NB4 (cell line): ENCODE measurements at regions not wholly inside any gene's neighbourhood (a gene's known extent, or its start where the extent isn't known, plus 50 kb on each side); places are given as distances from the start of the nearest gene placed in this dataset.

Experiments used
- MYC ChIP-seq: IDR thresholded peaks from 2 replicates; pipeline ENCODE4 v1.6.1; 2011; ENCODE audit warnings: low read depth, low read length
- POLR2A ChIP-seq: IDR thresholded peaks from 2 replicates; pipeline ENCODE4 v1.6.1; 2011; ENCODE audit warnings: mild to moderate bottlenecking; ENCODE audit not compliant: insufficient read length; ENCODE audit errors: extremely low read depth
- TF ChIP-seq, protein P1 (sequence below): IDR thresholded peaks from one replicate; pipeline ENCODE4 v1.5.1; 2012; ENCODE audit warnings: low read depth, low read length
- TF ChIP-seq, protein P2 (sequence below): IDR thresholded peaks from 2 replicates; pipeline ENCODE4 v1.6.1; 2011; ENCODE audit warnings: low read depth, low read length

DNA sequence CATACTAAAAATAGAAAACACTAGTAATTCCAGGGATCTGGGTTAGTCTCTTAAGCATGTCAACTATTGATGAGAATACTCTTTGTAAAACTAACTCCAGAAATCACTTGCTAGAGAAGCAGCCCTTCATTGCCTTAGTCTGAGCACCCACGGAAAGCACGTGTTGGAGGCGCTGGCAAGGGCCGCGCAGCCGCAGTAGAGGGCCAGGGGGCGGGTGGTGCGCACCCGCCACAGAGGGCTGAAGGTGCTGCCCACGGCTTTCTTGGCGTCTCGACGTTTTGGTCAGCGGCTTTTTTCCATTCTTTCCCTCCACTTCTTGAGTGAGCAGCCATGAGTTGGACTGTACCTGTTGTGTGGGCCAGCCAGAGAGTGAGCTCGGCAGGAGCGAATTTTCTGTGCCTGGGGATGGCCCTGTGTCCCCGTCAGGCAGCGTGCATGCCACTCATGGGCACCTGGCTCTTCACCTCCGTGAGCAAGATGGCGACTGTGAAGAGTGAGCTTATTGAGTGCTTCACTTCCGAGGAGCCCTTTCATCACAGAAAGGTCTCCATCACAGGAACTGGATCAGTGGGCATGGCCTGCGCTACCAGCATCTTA, 68.4 kb upstream of the PPM1H start:
- TF ChIP-seq POLR2A = no peak
- TF ChIP-seq, protein P1, sequence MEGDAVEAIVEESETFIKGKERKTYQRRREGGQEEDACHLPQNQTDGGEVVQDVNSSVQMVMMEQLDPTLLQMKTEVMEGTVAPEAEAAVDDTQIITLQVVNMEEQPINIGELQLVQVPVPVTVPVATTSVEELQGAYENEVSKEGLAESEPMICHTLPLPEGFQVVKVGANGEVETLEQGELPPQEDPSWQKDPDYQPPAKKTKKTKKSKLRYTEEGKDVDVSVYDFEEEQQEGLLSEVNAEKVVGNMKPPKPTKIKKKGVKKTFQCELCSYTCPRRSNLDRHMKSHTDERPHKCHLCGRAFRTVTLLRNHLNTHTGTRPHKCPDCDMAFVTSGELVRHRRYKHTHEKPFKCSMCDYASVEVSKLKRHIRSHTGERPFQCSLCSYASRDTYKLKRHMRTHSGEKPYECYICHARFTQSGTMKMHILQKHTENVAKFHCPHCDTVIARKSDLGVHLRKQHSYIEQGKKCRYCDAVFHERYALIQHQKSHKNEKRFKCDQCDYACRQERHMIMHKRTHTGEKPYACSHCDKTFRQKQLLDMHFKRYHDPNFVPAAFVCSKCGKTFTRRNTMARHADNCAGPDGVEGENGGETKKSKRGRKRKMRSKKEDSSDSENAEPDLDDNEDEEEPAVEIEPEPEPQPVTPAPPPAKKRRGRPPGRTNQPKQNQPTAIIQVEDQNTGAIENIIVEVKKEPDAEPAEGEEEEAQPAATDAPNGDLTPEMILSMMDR = no peak
- TF ChIP-seq, protein P2, sequence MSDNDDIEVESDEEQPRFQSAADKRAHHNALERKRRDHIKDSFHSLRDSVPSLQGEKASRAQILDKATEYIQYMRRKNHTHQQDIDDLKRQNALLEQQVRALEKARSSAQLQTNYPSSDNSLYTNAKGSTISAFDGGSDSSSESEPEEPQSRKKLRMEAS = no peak
- no peak for TF ChIP-seq MYC
